K562 (cell line): ENCODE measurements at regions not wholly inside any gene's neighbourhood (a gene's known extent, or its start where the extent isn't known, plus 50 kb on each side); places are given as distances from the start of the nearest gene placed in this dataset.

ENCODE experiments used
- BACH1 ChIP-seq: fragments of 200-800 bp; sonication (Bioruptor generic); IDR thresholded peaks from 2 replicates; pipeline ENCODE4 v1.6.1; 2016; ENCODE audit warnings: missing genetic modification characterization, missing compliant biosample characterization
- ETV6 ChIP-seq, 3 experiments: fragments of 150-350 bp in 1 of 3; sonication (generic) in 1 of 3; formaldehyde crosslinking in 1 of 3; IDR thresholded peaks; 2 replicates each; pipeline versions ENCODE4 v1.6.1 to v1.8.0; 2014 to 2022; ENCODE audit warnings: borderline replicate concordance in 2 of 3, low read depth in 2 of 3, antibody characterized with exemption in 1 of 3, low read length in 1 of 3, mild to moderate bottlenecking in 1 of 3, missing genetic modification reagents in 1 of 3
- HDAC2 ChIP-seq: fragments of 450-650 bp; IDR thresholded peaks from 2 replicates; pipeline ENCODE4 v1.6.1; 2016; ENCODE audit warnings: mild to moderate bottlenecking
- LEF1 ChIP-seq: fragments of 450-650 bp; IDR thresholded peaks from 2 replicates; pipeline ENCODE4 v1.6.1; 2016; ENCODE audit warnings: mild to moderate bottlenecking
- MYC ChIP-seq, 2 experiments: fragments of 250-450 bp in 1 of 2; sonication (Bioruptor Pico) in 1 of 2; IDR thresholded peaks; 2 replicates each; pipeline versions ENCODE4 v1.5.1 to v1.6.1; 2012 to 2021; ENCODE audit warnings: low read depth in 2 of 2, borderline replicate concordance in 1 of 2, improper control_type of control experiment in 1 of 2, low read length in 1 of 2, mild to moderate bottlenecking in 1 of 2, moderate library complexity in 1 of 2
- POLR2A ChIP-seq: fragments of 450-650 bp; conservative IDR thresholded peaks from 2 replicates; pipeline ENCODE4 v1.6.1; 2016
- SP2 ChIP-seq: IDR thresholded peaks from 2 replicates; pipeline ENCODE4 v1.6.1; 2011; ENCODE audit warnings: mild to moderate bottlenecking, low read depth, low read length, moderate library complexity; ENCODE audit not compliant: poor library complexity, severe bottlenecking; ENCODE audit errors: extremely low read depth
- U2AF2 ChIP-seq: fragments of 200-400 bp; formaldehyde crosslinking; optimal IDR thresholded peaks from 2 replicates; pipeline ENCODE3; 2017; ENCODE audit warnings: low read depth, mild to moderate bottlenecking, low read length

- TF ChIP-seq POLR2A (no peak), HDAC2 (no peak), U2AF2 (no peak), MYC (IDR thresholded peaks at IDR 0.05; ENCODE audit: low read depth, low read length) (no peak), MYC (CRISPR knock-in tag; IDR thresholded peaks at IDR 0.05; ENCODE audit: borderline replicate concordance, low read depth) (no peak), ETV6 (IDR thresholded peaks at IDR 0.05; ENCODE audit: borderline replicate concordance in 1 of 2, low read depth in 2 of 2, low read length in 1 of 2) (no peak), ETV6 (CRISPR knock-in tag; IDR thresholded peaks at IDR 0.05; ENCODE audit: borderline replicate concordance) (no peak), BACH1 (tag) (no peak), LEF1 (no peak), SP2 (no peak)
These were observed 127.7 kb upstream of the ZBTB40 start for GRCh38 chr1:22323846-22324504.
